ACC112 (cell line): ENCODE measurements at regions not wholly inside any gene's neighbourhood (a gene's known extent, or its start where the extent isn't known, plus 50 kb on each side); places are given as distances from the start of the nearest gene placed in this dataset.

Experiments
- H2AFZ ChIP-seq: fragments of 200-600 bp; sonication (generic); one replicate; pipeline ENCODE4 v1.6.0; 2017; ENCODE audit warnings: antibody characterized with exemption, low read length; ENCODE audit not compliant: unreplicated experiment
- H3K27ac ChIP-seq: fragments of 200-600 bp; sonication (generic); 2 replicates; pipeline ENCODE4 v1.5.1; 2014; ENCODE audit warnings: low read depth, mild to moderate bottlenecking, antibody characterized with exemption, low read length, moderate library complexity
- H3K27me3 ChIP-seq: fragments of 200-600 bp; sonication (generic); 2 replicates; pipeline ENCODE4 v1.6.1; 2014; ENCODE audit warnings: mild to moderate bottlenecking, antibody characterized with exemption, low read length, moderate library complexity, mixed read lengths; ENCODE audit not compliant: insufficient read depth
- H3K36me3 ChIP-seq: fragments of 200-600 bp; sonication (generic); 2 replicates; pipeline ENCODE4 v1.6.1; 2016; ENCODE audit warnings: mild to moderate bottlenecking, antibody characterized with exemption, low read length, moderate library complexity, mixed read lengths; ENCODE audit not compliant: insufficient read depth
- H3K4me1 ChIP-seq: fragments of 200-600 bp; sonication (generic); one replicate; pipeline ENCODE4 v1.6.1; 2016; ENCODE audit warnings: low read length, mixed read lengths; ENCODE audit not compliant: insufficient read depth, unreplicated experiment, control insufficient read depth
- H3K4me3 ChIP-seq: fragments of 200-600 bp; sonication (generic); 2 replicates; pipeline ENCODE4 v1.5.1; 2014; ENCODE audit warnings: mild to moderate bottlenecking, low read depth, low read length
- H3K79me2 ChIP-seq: fragments of 200-600 bp; sonication (generic); one replicate; pipeline ENCODE4 v1.6.0; 2016; ENCODE audit warnings: low read length; ENCODE audit not compliant: control insufficient read depth, unreplicated experiment, insufficient read depth

DNA sequence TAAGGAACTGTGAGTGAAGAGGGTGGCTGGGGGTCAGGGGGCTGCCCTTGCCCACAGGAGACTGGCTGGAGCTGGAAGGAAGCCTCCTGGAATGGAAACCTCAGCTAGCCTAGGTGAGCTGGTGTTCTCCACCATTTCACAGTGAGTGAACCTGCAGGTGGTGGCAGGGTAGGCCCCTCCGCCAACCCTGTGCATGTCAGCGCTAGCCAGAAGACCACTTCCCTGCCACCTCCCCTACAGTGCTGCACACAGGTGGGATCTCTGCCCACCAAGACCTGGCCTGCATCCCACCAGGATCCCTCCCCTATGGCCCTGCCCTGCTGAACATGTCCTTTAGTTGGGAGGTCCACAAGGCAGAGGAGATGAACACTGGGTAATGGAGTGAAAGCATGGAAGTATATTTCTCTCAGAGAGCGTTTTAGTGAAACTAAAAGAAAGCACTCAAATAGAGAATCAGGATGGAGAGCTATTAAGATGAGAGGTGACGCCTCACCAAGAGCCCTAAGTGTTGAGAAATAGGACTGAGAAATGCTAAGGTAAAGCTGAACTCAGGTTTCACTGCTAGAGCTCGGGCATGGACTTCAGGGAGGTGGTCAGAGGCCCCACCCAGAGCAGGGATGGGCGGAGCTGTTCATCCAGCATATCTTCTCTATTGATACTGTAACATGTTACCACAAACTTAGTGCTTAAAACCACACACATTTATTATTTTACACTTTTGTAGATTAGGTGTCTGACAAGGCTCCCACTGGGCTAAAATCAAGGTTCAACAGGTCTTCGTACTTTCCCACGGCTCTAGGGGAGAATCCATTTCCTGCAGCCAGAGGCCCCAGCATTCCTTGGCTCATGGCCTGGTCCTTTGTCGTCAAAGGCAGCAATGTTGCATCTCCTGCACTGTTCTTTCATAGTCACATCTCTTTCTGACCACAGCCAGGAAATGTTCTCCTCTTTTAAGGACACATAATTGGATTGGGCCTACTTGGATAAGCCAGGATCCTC, 83.2 kb downstream of the DIRAS2 start:
- no peak overlapping the region for H2AFZ ChIP-seq
- H3K27me3 ChIP-seq: no peaks in the 10 kb centered on the region
- H3K79me2 ChIP-seq: no peaks in the 10 kb centered on the region
- no peaks in the 10 kb centered on the region for H3K36me3 ChIP-seq
- no peak overlapping the region for H3K4me3 ChIP-seq
- no peaks in the 10 kb centered on the region for H3K4me1 ChIP-seq
- H3K27ac ChIP-seq: no peak overlapping the region
